ENCODE measurements at regions not wholly inside any gene's neighbourhood (a gene's known extent, or its start where the extent isn't known, plus 50 kb on each side); places are given as distances from the start of the nearest gene placed in this dataset.

DNA sequence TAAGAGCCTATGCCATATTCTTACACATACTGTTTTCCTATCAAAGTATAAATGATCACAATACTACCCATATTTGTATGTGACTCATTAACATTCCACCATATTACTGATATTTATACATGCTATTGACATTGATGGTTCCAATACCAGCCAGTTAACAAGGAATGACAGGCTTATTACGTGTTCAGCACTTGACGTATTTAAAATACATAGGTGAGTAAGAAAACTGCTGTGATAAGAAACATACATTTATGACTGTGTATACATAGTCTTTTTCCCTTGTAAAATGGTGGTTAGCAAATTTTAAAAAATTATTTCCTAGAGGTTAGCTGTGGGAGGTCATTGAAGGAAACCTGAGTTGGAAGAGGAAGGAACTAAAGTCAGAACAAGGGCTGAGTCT, 81.1 kb upstream of the NEUROD6 start:
- TF ChIP-seq, protein P1, sequence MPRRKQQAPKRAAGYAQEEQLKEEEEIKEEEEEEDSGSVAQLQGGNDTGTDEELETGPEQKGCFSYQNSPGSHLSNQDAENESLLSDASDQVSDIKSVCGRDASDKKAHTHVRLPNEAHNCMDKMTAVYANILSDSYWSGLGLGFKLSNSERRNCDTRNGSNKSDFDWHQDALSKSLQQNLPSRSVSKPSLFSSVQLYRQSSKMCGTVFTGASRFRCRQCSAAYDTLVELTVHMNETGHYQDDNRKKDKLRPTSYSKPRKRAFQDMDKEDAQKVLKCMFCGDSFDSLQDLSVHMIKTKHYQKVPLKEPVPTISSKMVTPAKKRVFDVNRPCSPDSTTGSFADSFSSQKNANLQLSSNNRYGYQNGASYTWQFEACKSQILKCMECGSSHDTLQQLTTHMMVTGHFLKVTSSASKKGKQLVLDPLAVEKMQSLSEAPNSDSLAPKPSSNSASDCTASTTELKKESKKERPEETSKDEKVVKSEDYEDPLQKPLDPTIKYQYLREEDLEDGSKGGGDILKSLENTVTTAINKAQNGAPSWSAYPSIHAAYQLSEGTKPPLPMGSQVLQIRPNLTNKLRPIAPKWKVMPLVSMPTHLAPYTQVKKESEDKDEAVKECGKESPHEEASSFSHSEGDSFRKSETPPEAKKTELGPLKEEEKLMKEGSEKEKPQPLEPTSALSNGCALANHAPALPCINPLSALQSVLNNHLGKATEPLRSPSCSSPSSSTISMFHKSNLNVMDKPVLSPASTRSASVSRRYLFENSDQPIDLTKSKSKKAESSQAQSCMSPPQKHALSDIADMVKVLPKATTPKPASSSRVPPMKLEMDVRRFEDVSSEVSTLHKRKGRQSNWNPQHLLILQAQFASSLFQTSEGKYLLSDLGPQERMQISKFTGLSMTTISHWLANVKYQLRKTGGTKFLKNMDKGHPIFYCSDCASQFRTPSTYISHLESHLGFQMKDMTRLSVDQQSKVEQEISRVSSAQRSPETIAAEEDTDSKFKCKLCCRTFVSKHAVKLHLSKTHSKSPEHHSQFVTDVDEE (CRISPR knock-in tag; IDR thresholded peaks at IDR 0.05) = no peak
- no peak for TF ChIP-seq RARB (CRISPR knock-in tag; IDR thresholded peaks at IDR 0.05)
- no peak for TF ChIP-seq ZNF70 (CRISPR knock-in tag; IDR thresholded peaks at IDR 0.05)
- TF ChIP-seq ZFP30 (CRISPR knock-in tag; IDR thresholded peaks at IDR 0.05) = no peak
- no peak for TF ChIP-seq TCF4 (CRISPR knock-in tag; IDR thresholded peaks at IDR 0.05; ENCODE audit: borderline replicate concordance)
- TF ChIP-seq ZNF565 (CRISPR knock-in tag; conservative IDR thresholded peaks at IDR 0.05; ENCODE audit: low read depth) = no peak
- no peak for TF ChIP-seq TOX (CRISPR knock-in tag; IDR thresholded peaks at IDR 0.05; ENCODE audit: borderline replicate concordance)
- no peak for TF ChIP-seq CSDC2 (CRISPR knock-in tag; IDR thresholded peaks at IDR 0.05)
- TF ChIP-seq, protein P2, sequence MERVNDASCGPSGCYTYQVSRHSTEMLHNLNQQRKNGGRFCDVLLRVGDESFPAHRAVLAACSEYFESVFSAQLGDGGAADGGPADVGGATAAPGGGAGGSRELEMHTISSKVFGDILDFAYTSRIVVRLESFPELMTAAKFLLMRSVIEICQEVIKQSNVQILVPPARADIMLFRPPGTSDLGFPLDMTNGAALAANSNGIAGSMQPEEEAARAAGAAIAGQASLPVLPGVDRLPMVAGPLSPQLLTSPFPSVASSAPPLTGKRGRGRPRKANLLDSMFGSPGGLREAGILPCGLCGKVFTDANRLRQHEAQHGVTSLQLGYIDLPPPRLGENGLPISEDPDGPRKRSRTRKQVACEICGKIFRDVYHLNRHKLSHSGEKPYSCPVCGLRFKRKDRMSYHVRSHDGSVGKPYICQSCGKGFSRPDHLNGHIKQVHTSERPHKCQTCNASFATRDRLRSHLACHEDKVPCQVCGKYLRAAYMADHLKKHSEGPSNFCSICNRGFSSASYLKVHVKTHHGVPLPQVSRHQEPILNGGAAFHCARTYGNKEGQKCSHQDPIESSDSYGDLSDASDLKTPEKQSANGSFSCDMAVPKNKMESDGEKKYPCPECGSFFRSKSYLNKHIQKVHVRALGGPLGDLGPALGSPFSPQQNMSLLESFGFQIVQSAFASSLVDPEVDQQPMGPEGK (CRISPR knock-in tag; IDR thresholded peaks at IDR 0.05; ENCODE audit: borderline replicate concordance) = no peak
- TF ChIP-seq PPARA (CRISPR knock-in tag; IDR thresholded peaks at IDR 0.05; ENCODE audit: borderline replicate concordance) = no peak
- TF ChIP-seq, protein P3, sequence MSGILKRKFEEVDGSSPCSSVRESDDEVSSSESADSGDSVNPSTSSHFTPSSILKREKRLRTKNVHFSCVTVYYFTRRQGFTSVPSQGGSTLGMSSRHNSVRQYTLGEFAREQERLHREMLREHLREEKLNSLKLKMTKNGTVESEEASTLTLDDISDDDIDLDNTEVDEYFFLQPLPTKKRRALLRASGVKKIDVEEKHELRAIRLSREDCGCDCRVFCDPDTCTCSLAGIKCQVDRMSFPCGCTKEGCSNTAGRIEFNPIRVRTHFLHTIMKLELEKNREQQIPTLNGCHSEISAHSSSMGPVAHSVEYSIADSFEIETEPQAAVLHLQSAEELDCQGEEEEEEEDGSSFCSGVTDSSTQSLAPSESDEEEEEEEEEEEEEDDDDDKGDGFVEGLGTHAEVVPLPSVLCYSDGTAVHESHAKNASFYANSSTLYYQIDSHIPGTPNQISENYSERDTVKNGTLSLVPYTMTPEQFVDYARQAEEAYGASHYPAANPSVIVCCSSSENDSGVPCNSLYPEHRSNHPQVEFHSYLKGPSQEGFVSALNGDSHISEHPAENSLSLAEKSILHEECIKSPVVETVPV (CRISPR knock-in tag; IDR thresholded peaks at IDR 0.05) = no peak
- no peak for TF ChIP-seq ESRRG (CRISPR knock-in tag; IDR thresholded peaks at IDR 0.05)
- TF ChIP-seq SNAI2 (CRISPR knock-in tag; IDR thresholded peaks at IDR 0.05) = no peak
- no peak for ATAC-seq

DNA sequence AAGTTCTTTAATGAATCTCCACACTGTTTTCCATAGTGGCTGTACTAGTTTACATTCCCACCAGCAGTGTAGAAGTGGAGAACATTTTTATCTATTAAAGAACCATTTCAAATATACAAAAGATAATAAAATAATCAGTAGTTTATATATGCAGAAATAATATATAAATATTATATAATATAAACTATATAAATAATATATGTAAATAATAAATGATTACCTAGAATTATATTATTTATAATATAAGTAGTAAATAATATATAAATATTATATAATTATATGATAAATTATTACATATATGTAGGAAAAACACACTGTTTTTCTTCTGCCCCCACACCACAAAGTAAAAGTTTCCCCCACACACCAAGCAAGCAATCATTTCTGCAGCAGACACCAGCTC, 83.5 kb upstream of the NEUROD6 start:
- no peak for ATAC-seq
- TF ChIP-seq, protein P2 (CRISPR knock-in tag; IDR thresholded peaks at IDR 0.05; ENCODE audit: borderline replicate concordance) = no peak
- TF ChIP-seq RARB (CRISPR knock-in tag; IDR thresholded peaks at IDR 0.05) (no peak), ZFP30 (CRISPR knock-in tag; IDR thresholded peaks at IDR 0.05) (no peak), CSDC2 (CRISPR knock-in tag; IDR thresholded peaks at IDR 0.05) (no peak), ZFP3 (CRISPR knock-in tag; IDR thresholded peaks at IDR 0.05) (no peak), ZNF8 (CRISPR knock-in tag; IDR thresholded peaks at IDR 0.05) (no peak), TCF4 (CRISPR knock-in tag; IDR thresholded peaks at IDR 0.05; ENCODE audit: borderline replicate concordance) (no peak), PPARA (CRISPR knock-in tag; IDR thresholded peaks at IDR 0.05; ENCODE audit: borderline replicate concordance) (no peak), ARNTL (CRISPR knock-in tag; IDR thresholded peaks at IDR 0.05; ENCODE audit: borderline replicate concordance, low read depth) (no peak)
- TF ChIP-seq, protein P3 (CRISPR knock-in tag; IDR thresholded peaks at IDR 0.05) = no peak
- TF ChIP-seq, protein P4, sequence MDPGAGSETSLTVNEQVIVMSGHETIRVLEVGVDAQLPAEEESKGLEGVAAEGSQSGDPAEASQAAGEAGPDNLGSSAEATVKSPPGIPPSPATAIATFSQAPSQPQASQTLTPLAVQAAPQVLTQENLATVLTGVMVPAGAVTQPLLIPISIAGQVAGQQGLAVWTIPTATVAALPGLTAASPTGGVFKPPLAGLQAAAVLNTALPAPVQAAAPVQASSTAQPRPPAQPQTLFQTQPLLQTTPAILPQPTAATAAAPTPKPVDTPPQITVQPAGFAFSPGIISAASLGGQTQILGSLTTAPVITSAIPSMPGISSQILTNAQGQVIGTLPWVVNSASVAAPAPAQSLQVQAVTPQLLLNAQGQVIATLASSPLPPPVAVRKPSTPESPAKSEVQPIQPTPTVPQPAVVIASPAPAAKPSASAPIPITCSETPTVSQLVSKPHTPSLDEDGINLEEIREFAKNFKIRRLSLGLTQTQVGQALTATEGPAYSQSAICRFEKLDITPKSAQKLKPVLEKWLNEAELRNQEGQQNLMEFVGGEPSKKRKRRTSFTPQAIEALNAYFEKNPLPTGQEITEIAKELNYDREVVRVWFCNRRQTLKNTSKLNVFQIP (CRISPR knock-in tag; IDR thresholded peaks at IDR 0.05; ENCODE audit: borderline replicate concordance, low read depth) = no peak

DNA sequence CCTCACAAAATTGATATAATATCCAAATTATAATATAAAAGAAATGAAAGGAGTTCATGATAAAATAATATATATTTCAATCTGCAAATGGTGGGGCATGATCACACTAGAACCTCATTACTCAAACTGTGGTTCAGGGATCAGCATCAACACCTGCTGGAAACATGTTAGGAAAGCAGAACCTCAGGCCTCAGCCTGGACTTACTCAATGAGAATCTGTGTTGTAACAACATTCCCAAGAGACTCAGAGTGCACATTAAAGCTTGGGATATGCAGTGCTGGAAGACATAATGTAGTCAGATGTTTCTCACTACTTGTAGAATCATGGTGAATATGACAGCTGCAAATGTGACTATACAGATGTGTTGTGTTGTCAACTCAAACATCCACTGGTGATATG, 81.7 kb upstream of the ITPRID1 start:
- no peak for ATAC-seq
- TF ChIP-seq, protein P1 (CRISPR knock-in tag; IDR thresholded peaks at IDR 0.05) = no peak
- TF ChIP-seq ISL1 (CRISPR knock-in tag; IDR thresholded peaks at IDR 0.05) (no peak), OSR1 (CRISPR knock-in tag; IDR thresholded peaks at IDR 0.05) (no peak), ZNF8 (CRISPR knock-in tag; IDR thresholded peaks at IDR 0.05) (no peak), ZFP3 (CRISPR knock-in tag; IDR thresholded peaks at IDR 0.05) (no peak), BACH2 (CRISPR knock-in tag; IDR thresholded peaks at IDR 0.05; ENCODE audit: borderline replicate concordance) (no peak), ARNTL (CRISPR knock-in tag; IDR thresholded peaks at IDR 0.05; ENCODE audit: borderline replicate concordance, low read depth) (no peak)
- TF ChIP-seq, protein P3 (CRISPR knock-in tag; IDR thresholded peaks at IDR 0.05) = no peak

All from SK-N-SH treated with all-trans-retinoic acid at 6 μM for 48 hours (cell line).